NK-92 (cell line): ENCODE measurements at regions not wholly inside any gene's neighbourhood (a gene's known extent, or its start where the extent isn't known, plus 50 kb on each side); places are given as distances from the start of the nearest gene placed in this dataset.
"Not testable (repeated sequence)": the region's sequence is repeated elsewhere in the genome, so short reads cannot be mapped to it uniquely, and the experiment has no call there.

Experiments used
- DNase-seq: peaks from one replicate; lab custom pipeline; 2025; ENCODE audit not compliant: unreplicated experiment; lab: John Stamatoyannopoulos, UW

DNA sequence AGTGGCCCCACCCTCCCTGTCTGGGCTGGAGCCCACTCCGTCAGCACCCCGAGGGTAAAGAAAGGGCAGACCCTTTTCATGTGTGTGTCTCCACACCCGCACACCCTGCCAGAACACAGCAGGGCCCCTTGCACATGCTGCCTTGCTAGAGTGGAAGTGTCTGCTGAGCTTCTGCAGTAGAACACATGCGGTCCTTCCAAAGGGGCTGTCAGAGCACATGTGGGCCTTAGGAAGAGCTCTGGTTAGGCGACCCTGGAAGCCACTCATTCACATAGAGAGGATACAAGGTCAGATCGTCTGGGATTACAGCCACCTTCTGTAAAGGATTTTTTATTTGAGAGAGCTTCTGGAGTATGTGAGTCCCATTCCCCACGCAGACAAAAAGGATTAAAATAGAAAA is 613.2 kb upstream of the RAB6C start:
- no peak for DNase-seq

- no peak for DNase-seq
These were observed 612.4 kb upstream of the RAB6C start for GRCh38 chr2:129367107-129367506.

DNA sequence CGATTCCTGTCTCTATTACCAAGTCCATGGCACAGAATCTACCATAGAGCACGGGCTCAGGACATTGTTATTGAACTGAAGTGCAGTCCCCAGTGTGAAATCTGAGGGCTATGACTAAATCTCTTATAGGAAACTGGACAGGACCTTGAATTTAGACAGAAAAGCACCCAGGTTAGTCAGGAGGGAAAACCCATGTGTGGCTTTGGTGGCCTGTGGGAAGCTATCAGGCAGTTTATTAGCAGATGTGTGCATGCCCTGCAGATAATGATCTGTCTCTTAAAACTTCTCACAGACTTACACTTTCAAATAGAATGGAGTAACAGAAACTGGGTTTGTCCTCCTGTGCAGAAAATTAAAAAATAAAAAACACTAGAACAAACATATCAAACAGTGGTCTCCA is 610.0 kb upstream of the RAB6C start:
- no peak for DNase-seq

- no peak for DNase-seq
These were observed 605.0 kb upstream of the RAB6C start for GRCh38 chr2:129374452-129374851.

- no peak for DNase-seq
These were observed 603.6 kb upstream of the RAB6C start for GRCh38 chr2:129375632-129376425.

- DNase-seq: no peak
These were observed 602.9 kb upstream of the RAB6C start for GRCh38 chr2:129376426-129377077.

DNA sequence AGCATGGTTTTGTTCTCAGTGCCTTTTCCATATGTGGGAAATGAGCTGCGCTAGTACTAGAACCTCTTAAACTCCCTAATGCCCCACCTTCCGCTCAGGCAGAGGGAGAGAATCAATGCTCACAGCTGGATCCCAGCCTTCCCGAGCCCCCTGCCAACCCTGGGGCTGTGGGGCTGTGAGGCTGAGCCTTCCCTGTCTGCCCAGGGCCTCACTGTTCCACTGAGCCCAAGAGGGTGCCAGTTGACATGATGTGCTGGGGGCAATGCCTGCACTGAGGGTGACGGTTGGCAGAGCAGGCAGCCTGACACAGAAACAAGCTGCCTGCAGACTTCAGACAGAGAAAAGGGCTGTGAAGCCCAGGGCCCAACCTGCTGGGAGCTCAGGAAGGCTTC is 602.4 kb upstream of the RAB6C start:
- DNase-seq: no peak

DNA sequence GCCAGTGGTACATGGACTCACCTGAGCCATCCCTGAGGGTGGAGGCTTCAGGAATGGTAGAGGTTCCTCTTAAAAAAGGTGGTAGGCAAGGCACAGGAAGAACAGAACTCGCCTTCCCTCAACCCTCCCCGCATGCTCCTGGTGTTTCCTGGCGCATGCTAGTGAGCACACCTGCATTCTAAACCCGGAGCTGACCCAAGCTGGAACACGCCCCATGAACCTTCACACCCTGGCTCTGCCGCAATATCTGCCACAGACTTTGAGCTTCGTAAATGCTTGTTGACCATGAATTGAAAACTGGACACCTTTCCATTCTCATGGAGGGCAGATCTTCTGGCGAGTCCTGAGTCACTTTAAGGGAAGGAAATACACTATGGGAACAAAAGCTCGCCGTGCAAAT is 601.3 kb upstream of the RAB6C start:
- DNase-seq: no peak

- no peak for DNase-seq
These were observed 600.1 kb upstream of the RAB6C start for GRCh38 chr2:129379411-129379810.

- DNase-seq: no peak
These were observed 597.7 kb upstream of the RAB6C start for GRCh38 chr2:129381789-129382188.

DNA sequence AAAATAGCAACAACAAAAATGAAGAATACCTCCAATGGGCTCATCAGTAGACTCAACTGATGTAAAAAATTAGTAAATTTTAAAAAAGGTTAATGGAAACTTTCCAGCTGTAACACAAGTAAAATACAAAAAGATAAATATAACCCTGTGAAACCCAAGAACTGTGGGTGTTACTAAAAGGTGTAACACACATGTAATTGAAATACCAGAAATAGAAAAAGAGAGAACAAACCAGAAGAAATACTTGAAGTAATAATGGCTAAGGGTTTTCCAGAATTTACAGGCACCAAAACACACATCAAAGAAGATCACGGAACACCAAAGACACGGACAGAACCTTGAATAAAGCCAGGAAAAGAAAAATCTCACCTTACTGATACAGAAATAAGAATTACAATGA is 590.6 kb upstream of the RAB6C start:
- no peak for DNase-seq

GRCh38 chr2:129393816-129394215 is 585.6 kb upstream of the RAB6C start:
- no peak for DNase-seq

GRCh38 chr2:129396980-129397599 is 582.4 kb upstream of the RAB6C start:
- DNase-seq: no peak

GRCh38 chr2:129400826-129401225 is 578.6 kb upstream of the RAB6C start:
- no peak for DNase-seq

DNA sequence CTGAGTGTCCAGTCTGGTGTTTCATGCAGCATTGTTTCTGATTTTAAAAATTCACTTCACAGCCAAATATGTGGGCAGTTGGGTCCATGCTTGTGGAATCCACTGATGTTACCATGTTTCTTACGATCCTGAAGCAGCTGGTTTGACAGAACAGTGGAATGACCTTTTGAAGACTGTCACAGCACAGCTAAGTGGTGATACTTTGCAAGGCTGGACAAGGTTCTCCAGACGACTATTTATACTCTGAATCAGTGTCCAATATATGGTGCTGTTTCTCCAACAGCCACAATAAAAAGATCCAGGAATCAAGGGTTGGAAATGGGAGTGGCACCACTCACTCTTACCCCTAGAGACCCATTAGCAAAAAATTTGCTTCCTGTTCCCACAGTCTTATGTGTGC is 577.4 kb upstream of the RAB6C start:
- DNase-seq: no peak

DNA sequence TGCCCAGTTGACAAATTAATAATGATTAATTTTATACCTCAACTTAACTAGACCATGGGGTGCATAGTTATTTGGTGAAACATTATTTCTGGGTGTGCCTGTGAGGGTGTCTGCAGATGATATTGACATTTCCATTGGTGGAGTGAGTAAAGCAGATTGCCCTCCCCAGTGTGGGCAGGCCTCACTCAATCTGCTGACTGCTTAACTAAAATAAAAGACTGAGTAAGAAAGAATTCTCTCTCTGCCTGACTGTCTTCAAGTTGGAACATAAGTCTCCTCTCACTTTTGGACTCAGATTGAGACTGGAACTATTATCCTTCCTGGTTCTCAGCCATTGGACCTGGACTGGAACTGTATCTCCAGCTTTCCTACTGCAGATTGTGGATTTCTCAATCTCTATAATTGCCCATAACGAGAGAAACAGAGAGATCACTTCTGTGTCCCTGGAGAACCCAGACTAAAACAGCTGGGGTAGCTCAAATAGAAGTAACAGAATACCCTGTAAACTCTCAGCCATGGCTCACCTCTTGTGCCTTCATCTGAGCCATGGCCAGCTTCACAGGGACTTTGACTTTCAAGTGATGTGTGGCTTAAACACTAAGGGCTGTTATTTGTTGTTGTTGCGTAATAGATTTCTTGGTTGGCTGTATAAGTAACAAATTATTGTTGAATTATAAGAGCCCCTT is 575.3 kb upstream of the RAB6C start:
- DNase-seq: no peak

DNA sequence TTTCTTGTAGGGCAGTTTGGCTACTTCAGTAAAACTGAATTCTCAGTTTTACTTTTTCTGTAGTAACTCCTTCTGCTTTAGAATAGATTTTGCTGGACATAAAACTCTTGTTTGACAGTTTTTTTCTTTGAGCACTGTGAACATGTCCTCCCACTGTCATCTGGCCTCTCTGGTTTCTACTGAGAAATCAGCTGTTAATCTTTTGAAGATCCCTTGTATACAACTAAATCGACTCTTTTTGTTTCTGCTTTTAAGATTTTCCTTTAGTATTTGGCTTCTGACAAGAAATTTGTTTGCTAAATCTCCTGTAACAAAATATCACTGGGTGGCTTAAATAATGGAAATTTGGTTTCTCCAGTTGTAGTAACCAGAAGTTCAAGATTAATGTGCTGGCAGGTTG is 570.9 kb upstream of the RAB6C start:
- no peak for DNase-seq

GRCh38 chr2:129417041-129417440 is 562.4 kb upstream of the RAB6C start:
- DNase-seq: not testable (repeated sequence)

- no peak for DNase-seq
These were observed 557.4 kb upstream of the RAB6C start for GRCh38 chr2:129422028-129422427.

GRCh38 chr2:129428086-129428660 is 551.3 kb upstream of the RAB6C start:
- no peak for DNase-seq

DNA sequence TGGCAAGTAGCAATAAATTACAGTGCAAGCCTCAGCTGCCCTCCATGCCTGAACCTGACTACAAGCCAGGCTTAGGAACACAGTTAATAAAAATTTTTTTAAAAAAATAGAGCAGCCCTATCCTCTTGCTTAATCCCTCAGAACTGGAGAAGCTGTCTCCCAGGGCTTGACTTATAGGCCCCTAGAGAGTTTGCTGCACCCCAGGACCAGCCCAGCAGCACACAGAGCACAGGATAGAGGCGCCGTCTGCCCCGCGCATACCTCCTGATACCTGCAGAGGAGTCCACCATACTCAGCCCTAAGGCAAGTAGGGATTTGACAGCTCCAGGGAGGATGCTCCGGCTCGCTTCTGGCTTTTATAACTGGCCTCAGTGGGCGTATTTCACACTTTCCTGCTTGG is 548.6 kb upstream of the RAB6C start:
- no peak for DNase-seq
